SHP77 (cell line): ENCODE measurements at regions not wholly inside any gene's neighbourhood (a gene's known extent, or its start where the extent isn't known, plus 50 kb on each side); places are given as distances from the start of the nearest gene placed in this dataset.

Experiments used
- DNase-seq, 2 experiments: peaks; one replicate each; lab custom pipeline; 2025; lab: John Stamatoyannopoulos, UW

GRCh38 chr4:32042486-32043247, 1322.5 kb downstream of the PCDH7 start:
- no peak for DNase-seq

GRCh38 chr4:32043248-32043633, 1323.1 kb downstream of the PCDH7 start:
- DNase-seq: no peak

- DNase-seq: no peak
Observed at GRCh38 chr4:32061916-32062315, 1341.7 kb downstream of the PCDH7 start.

GRCh38 chr4:32073542-32073941, 1353.4 kb downstream of the PCDH7 start:
- no peak for DNase-seq

GRCh38 chr4:32087211-32087610, 1367.0 kb downstream of the PCDH7 start:
- no peak for DNase-seq

- no peak for DNase-seq
Observed at GRCh38 chr4:32094987-32095386, 1374.8 kb downstream of the PCDH7 start.

- DNase-seq: no peak
Observed at GRCh38 chr4:32102896-32103295, 1382.7 kb downstream of the PCDH7 start.

- DNase-seq: no peak
Observed at GRCh38 chr4:32106767-32107166, 1386.6 kb downstream of the PCDH7 start.

GRCh38 chr4:32112891-32113290, 1392.7 kb downstream of the PCDH7 start:
- no peak for DNase-seq

- no peak for DNase-seq
Observed at GRCh38 chr4:32117693-32118092, 1397.5 kb downstream of the PCDH7 start.

GRCh38 chr4:32119907-32120306, 1399.7 kb downstream of the PCDH7 start:
- DNase-seq: no peak

- no peak for DNase-seq
Observed at GRCh38 chr4:32128549-32128948, 1408.4 kb downstream of the PCDH7 start.

GRCh38 chr4:32129967-32130366, 1409.8 kb downstream of the PCDH7 start:
- DNase-seq: no peak

GRCh38 chr4:32133141-32133540, 1413.0 kb downstream of the PCDH7 start:
- DNase-seq: no peak

GRCh38 chr4:32133734-32134133, 1413.6 kb downstream of the PCDH7 start:
- no peak for DNase-seq

GRCh38 chr4:32135642-32136041, 1415.5 kb downstream of the PCDH7 start:
- DNase-seq: no peak

GRCh38 chr4:32136081-32136787, 1416.1 kb downstream of the PCDH7 start:
- no peak for DNase-seq

GRCh38 chr4:32140636-32141035, 1420.5 kb downstream of the PCDH7 start:
- DNase-seq: no peak

GRCh38 chr4:32142075-32142474, 1421.9 kb downstream of the PCDH7 start:
- no peak for DNase-seq

- no peak for DNase-seq
Observed at GRCh38 chr4:32145987-32146386, 1425.8 kb downstream of the PCDH7 start.

- no peak for DNase-seq
Observed at GRCh38 chr4:32147446-32148085, 1427.4 kb downstream of the PCDH7 start.

GRCh38 chr4:32148111-32148666, 1428.0 kb downstream of the PCDH7 start:
- DNase-seq: no peak

- DNase-seq: no peak
Observed at GRCh38 chr4:32158961-32159360, 1438.8 kb downstream of the PCDH7 start.
